Colonic mucosa (tissue), 4 donors: ENCODE measurements at regions not wholly inside any gene's neighbourhood (a gene's known extent, or its start where the extent isn't known, plus 50 kb on each side); places are given as distances from the start of the nearest gene placed in this dataset.

ENCODE experiments used
- DNase-seq: peaks from one replicate; pipeline ENCODE4 v3.0.0-alpha.2; 2020
- H3K27ac ChIP-seq: fragments of 200-600 bp; one replicate; pipeline ENCODE4 v1.8.0; 2021
- H3K27me3 ChIP-seq: fragments of 200-600 bp; one replicate; pipeline ENCODE4 v1.8.0; 2021
- H3K36me3 ChIP-seq: fragments of 200-600 bp; one replicate; pipeline ENCODE4 v1.8.0; 2021
- H3K4me1 ChIP-seq: fragments of 200-600 bp; one replicate; pipeline ENCODE4 v1.8.0; 2021; ENCODE audit warnings: mild to moderate bottlenecking
- H3K4me3 ChIP-seq: fragments of 200-600 bp; one replicate; pipeline ENCODE4 v1.8.0; 2021
- H3K9ac ChIP-seq, 2 donors: one replicate each; pipeline ENCODE4 v1.7.0; 2013; ENCODE audit warnings: control low read depth in 2 of 2, low read depth in 2 of 2, low read length in 2 of 2
- H3K9me3 ChIP-seq: fragments of 200-600 bp; one replicate; pipeline ENCODE4 v1.8.0; 2021
- CTCF ChIP-seq: fragments of 200-600 bp; IDR thresholded peaks from one replicate; pipeline ENCODE4 v1.8.0; 2022; ENCODE audit warnings: antibody characterized with exemption, mild to moderate bottlenecking
- intact Hi-C: fragments of 100-400 bp; cut with DNase I; formaldehyde crosslinking; loops from one replicate; pipeline ENCODE4 v1.14.1; 2022
- donor health status: healthy.
- donor health status: DM: no; HTN: no; CAD: no.
- donor health status: DM: no; HTN: no; CAD: no.

GRCh38 chr10:101303087-101303703, 50.8 kb upstream of the BTRC start:
- no peaks in the 10 kb centered on the region for H3K9me3 ChIP-seq
- H3K27me3 ChIP-seq, result no peaks in the 10 kb centered on the region
- no peak overlapping the region for H3K4me3 ChIP-seq
- H3K4me1 ChIP-seq, result no peaks in the 10 kb centered on the region
- H3K9ac ChIP-seq, result no peak overlapping the region
- no peak for TF ChIP-seq CTCF
- no peak for DNase-seq
- H3K36me3 ChIP-seq, result no peaks in the 10 kb centered on the region
- intact Hi-C loops, result loop anchor here (10.0 kb wide), 1 partner anchor 142 kb away; no protein-coding TSS in a partner anchor
- H3K27ac ChIP-seq, result no peak overlapping the region
